NCI-H2029 treated with DMSO at 0.1 percent for 48 hours (cell line): ENCODE measurements at regions not wholly inside any gene's neighbourhood (a gene's known extent, or its start where the extent isn't known, plus 50 kb on each side); places are given as distances from the start of the nearest gene placed in this dataset.
A peak's percentile ranks its signal among the peaks of the same experiment; 100 is the strongest.

Experiments
- DNase-seq: peaks from one replicate; lab custom pipeline; 2025; lab: John Stamatoyannopoulos, UW

DNA sequence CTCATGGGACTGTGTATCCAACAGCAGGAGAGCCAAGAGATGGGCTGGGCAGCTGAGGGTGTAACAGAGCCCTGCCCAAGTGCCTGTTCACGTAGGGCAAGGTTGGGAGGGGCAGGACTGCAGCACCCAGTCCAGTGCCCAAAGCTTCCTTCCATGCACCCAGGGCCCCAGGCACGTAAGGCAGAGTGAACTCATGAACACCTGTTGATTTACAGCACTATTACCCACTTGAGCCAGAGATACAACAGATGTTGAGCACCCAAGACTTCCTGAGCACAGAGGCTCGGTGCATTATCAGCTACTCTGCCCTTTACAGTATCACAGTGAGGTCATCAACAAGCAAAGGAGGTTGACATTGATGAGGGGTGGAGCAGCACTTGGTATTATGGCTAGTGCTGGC lies 50.2 kb upstream of the FHL2 start:
- DNase-seq: peak; percentile 93
